ENCODE measurements at regions not wholly inside any gene's neighbourhood (a gene's known extent, or its start where the extent isn't known, plus 50 kb on each side); places are given as distances from the start of the nearest gene placed in this dataset.

DNA sequence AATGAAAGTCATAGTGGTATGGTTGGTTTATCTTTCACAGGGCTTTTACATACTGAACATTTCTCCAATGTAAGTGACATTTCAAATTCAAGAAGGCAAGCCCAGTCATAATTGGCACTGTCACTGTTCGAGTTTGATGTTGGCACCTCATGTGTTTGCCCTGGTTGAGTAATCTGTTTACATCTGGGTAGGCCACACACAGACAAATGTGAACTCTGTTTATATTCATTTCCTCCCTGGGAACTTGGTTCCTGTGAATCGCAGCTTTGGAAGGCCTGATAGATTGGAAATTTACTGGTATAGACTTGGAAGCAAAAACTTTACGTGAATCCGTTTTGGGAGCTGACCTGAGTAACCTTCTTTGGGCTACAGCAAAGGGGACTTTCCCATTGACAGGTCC lies 395.2 kb upstream of the AZI2 start:
- no peak for DNase-seq

DNA sequence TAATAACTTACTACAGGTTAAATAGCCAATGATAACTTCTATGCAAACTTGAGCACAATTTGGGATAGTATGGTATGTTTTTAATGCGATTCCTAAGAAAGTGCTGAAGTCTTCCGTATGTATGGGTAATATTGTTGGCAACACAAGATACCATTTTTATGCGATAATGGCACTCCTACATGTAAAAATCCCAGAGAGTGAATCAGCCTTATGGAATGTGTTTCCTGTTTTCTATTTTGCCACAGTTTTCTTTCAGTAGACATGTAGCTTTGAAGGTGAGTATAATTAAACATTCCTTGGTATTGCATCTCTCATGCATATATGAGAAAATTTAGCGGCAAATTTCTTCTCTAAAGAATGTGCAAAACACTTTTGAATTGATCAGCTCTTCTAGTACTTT lies 396.8 kb upstream of the AZI2 start:
- DNase-seq = no peak

- no peak for DNase-seq
These were observed 397.4 kb upstream of the AZI2 start for GRCh38 chr3:28745916-28746617.

- DNase-seq = no peak
These were observed 398.4 kb upstream of the AZI2 start for GRCh38 chr3:28746990-28747389.

GRCh38 chr3:28751864-28752263 lies 403.2 kb upstream of the AZI2 start:
- no peak for DNase-seq

DNA sequence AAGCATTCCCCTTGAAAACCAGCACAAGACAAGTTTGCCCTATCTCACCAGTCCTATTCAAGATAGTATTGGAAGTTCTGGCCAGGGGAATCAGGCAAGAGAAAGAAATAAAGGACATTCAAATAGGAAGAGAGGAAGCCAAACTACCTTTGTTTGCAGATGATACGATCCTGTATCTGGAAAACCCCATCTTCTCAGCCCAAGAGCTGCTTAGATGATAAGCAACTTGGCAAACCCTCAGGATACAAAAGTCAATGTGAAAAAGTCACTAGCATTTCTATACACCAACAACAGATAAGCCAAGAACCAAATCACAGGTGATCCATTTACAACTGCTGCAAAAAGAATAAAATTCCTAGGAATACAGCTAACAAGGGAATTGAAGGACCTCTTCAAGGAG lies 403.7 kb upstream of the AZI2 start:
- no peak for DNase-seq

- no peak for DNase-seq
These were observed 407.4 kb upstream of the AZI2 start for GRCh38 chr3:28756056-28756455.

DNA sequence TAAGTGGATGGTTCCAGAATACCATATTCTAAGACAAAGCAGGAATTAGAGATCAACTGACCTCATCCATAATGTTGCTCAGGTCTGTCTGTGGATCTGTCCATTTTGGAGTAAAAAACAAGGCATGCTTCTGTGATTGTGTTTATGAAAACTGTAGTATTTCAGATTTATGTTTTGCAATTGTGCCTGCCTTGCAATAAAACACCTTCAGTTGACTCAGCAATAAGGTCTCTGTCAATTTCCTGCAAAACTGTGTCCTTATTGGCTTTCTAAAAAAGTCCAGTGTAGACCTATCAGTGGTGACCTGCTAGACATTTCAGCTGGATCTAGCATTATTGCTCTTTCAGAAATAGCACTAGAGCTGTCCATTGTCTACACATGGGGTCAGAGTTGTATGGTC lies 409.5 kb upstream of the AZI2 start:
- DNase-seq = no peak

- DNase-seq = no peak
These were observed 412.8 kb upstream of the AZI2 start for GRCh38 chr3:28761375-28761774.

- no peak for DNase-seq
These were observed 416.6 kb upstream of the AZI2 start for GRCh38 chr3:28765194-28765593.

DNA sequence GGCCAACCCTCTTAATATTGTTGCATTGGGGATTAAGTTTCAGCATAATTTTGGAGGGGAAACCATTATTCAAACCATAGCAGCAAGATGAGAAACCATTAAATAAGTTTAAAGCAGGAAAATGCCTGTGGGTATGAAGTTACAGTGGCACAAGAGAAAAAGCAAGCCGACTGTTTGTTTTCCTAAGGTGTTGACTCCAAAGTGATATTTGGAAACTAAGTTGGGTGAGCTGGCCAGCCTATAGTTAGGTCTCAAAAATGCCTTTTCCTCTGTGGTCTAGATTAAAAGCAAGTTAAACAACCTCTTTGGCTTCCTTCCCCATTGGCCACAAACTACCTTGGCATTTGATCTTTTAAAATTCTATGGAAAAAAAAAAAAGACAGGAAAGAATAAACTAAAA lies 419.8 kb upstream of the AZI2 start:
- DNase-seq = no peak

DNA sequence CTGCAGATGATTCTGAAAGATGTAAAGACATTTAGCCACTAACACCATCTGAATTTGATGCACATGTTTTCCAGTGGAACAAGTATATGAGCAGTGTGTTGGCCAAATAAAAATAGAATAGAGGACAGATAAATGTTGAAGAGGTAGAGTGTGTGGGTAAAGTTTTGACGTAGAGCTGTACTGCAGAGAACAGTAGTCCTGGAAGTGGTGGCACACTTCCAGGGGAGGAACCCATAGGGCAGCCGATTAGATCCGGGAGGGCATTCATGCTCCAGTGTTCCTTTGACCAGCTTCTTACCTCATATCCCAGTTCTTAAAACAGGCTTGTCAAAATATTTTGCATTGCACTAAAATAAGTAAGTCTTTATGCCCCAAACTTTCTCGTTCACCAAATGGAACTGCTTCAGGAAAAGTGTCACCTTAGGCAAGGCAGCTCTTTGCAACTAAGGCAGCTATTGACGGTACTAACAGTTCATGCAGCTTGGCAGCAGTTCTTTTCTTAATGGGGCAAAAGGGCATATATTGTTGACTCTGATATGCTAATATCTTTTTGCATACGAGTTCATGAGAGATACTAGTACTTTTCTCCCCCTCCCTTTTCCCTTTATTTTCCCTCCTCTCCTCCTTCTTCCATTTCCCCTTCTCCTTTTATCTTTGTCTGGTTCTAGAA lies 429.3 kb upstream of the AZI2 start:
- DNase-seq = no peak

GRCh38 chr3:28780480-28780879 lies 431.9 kb upstream of the AZI2 start:
- DNase-seq = no peak

- no peak for DNase-seq
These were observed 432.4 kb upstream of the AZI2 start for GRCh38 chr3:28781053-28781452.

GRCh38 chr3:28786446-28786845 lies 437.8 kb upstream of the AZI2 start:
- DNase-seq = no peak

GRCh38 chr3:28788571-28788970 lies 439.9 kb upstream of the AZI2 start:
- no peak for DNase-seq

DNA sequence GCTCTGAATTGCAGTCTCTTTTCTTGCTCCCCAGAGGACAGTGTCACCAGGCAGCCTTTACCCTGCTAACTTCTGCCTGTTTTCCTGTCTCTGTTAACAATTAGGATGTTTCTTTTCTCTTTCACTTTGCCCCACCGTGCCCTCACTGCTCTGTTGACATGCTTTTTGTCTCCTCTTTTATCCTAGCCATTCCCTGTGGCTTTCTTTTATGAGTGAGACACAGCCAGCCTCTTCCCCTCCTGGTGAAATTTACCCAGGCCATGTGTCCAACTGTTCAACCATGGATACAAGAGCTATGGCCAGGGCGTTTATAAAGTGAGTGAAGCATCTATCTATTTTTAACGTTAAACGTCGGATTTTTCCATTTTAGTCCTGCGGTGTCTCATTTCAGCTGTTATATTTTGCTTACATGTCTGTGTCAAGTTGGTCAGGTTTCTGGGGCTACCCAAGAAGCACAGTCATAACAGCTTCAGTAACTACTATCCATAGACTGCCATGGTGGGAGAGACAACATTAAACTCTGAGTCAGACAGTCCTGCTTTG lies 443.2 kb upstream of the AZI2 start:
- no peak for DNase-seq

- DNase-seq = no peak
These were observed 444.0 kb upstream of the AZI2 start for GRCh38 chr3:28792604-28793003.

- DNase-seq = no peak
These were observed 450.5 kb upstream of the AZI2 start for GRCh38 chr3:28799084-28799483.

DNA sequence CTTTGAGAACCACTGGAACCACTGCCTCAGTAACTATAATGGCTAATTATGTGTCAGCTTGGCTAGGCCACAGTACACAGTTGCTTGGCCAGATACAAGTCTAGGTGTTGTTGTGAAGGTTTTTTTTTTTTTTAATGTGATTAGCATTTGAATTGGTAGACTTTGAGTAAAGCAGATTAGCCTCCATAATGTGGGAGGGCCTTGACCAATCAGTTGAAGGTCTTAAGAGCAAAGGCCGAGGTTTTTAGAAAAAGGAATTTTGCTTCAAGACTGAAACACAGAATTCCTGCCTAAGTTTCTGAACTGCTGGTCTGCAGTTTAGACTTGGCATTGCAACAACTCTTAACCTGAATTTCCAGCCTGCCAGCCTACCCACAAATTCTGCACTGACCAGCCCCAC lies 451.6 kb upstream of the AZI2 start:
- DNase-seq = no peak

DNA sequence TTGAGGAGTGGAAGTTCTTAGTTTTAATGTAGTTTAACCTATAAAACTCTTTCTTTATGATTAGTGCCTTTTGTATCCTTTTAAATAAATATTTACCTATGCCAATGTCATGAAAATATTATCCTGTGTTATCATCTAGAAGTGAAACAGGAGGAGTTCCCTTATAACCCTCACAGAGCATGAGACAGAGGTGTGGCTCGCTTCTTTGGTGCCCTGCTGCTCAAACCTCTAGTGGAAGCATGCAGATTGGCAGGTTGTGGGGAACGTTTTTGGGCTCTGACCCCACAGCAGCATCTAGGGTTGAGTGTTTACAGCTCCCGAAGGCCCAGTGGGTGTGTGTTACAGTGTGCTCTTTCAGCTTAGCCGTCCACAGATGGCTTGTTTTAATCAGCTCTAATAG lies 459.4 kb upstream of the AZI2 start:
- DNase-seq = no peak

DNA sequence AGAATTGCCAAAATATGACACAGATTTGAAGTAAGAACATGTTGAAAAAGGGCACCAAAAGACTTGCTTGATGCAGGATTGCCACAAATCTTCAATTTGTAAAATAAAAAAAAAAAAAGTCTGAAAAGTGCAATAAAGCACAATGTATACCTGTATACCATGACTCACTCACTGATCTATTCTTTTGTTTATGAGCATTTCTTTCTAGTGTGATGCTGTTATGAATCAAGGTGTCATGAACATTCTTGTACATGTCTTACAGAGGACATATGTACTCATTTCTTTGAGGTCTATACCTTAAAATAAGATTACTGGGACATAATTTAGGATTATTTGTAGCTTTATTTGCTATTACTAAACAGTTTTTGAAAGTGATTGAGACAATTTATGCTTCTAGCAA lies 464.9 kb upstream of the RBMS3 start:
- DNase-seq = no peak

- DNase-seq = no peak
These were observed 456.6 kb upstream of the RBMS3 start for GRCh38 chr3:28824316-28824715.

DNA sequence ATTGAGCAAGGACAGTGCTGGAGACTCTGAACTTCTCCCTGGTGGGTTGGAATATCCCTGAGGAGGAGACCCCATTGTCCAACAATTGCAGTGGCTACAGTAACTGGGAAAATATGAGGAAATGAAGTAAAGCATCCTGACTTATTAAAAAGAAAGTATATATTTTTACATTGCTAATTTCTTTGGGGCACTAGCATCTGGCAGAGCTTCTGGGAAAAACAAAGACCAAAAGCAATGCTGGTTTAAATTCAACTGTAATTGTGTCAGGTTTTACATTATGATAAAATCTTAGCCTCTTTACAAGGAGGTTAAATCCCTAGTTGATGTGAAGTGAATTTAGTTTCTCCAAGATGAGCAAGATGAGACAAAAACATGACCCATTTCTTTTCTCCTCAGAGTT lies 454.0 kb upstream of the RBMS3 start:
- DNase-seq = no peak

DNA sequence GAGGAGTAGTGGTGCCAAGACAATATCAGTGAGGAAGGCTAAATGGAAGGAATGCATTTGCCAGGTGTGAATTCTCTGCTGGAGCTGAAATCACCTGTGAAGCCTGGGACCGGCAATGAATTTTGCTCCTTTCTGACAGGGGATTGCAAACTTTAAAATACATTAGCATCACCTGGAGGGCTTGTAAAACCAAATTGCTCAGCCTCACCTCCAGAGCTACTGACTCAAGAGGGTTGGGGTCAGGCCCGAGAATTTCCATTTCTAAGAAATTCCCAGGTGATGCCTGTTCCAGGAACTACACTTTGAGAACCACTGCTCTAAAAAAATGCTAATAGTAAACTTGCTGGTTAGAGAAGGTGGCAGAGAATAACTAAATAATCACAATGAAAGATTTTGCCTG lies 445.6 kb upstream of the RBMS3 start:
- no peak for DNase-seq

Data from CD4-positive, alpha-beta T cell treated with Interferon gamma for 1 hour (primary cell).